ENCODE measurements at regions not wholly inside any gene's neighbourhood (a gene's known extent, or its start where the extent isn't known, plus 50 kb on each side); places are given as distances from the start of the nearest gene placed in this dataset.

DNA sequence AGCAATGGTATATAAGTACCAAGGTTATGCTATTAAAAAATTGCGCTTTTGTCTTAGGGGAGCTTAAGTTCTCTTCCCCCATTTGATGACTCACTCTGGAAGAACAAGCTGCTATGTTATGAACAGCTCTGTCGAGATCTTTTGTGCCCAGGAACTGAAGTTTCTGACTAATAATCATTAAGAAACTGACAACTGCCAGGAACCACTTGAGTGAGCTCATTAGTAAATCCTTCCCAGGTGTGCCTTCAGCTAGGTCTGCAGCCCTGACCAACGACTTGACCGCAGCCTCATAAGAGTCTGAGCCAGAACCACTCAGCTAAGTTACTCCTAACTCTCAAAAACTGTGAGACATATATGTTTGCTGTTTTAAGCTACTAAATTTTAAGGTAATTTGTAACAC is 147.8 kb downstream of the SLITRK6 start:
- Mint-ChIP-seq H3K4me3 (no peak overlapping the region), H3K36me3 (no peaks in the 10 kb centered on the region), H3K9me3 (no peaks in the 10 kb centered on the region), H3K27ac (no peak overlapping the region), H3K27me3 (no peaks in the 10 kb centered on the region), H3K4me1 (no peaks in the 10 kb centered on the region)
- no peak for DNase-seq

DNA sequence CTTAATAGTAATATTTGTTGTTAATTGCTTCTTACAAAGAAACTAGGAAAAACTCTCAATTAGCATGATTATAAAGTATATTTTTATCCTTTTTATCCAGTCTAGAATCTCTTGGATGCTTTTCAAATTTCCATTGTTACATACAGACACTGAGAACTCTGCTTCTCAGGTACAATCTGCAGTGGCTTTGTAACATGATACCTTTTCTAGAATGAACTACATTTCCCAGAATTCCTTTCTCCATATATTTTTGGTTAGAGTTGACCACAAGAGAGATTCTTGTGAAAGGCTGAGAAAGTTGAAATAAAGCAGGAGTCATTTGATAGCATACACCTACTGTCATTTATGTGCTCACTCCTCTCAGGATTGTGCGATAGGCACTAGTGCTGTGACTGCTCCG is 148.6 kb downstream of the SLITRK6 start:
- Mint-ChIP-seq H3K27ac (no peak overlapping the region), H3K4me3 (no peak overlapping the region)
- DNase-seq, result no peak

DNA sequence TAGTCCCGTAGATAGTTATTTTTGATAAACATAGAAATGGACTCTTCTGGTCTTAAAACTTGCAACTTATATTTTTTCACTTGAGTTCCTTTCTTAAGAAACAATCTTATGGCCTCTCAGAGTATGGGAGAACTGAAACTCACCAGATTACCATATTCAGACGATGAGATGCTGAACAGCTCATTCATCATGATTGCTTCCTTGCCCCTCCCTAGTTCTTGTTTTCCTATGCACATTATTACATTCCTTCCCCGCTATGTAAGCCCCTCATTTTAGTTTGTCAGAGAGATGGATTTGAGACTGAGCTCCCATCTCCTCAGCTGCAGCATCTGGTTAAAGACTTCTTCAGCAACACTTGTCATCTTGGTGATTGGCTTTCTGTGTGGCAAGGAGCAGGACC is 158.5 kb downstream of the SLITRK6 start:
- Mint-ChIP-seq H3K27ac (no peak overlapping the region), H3K9me3 (no peaks in the 10 kb centered on the region)

More for the DNA sequence above, 148.6 kb downstream of the SLITRK6 start:
- no peaks in the 10 kb centered on the region for H3K4me1 Mint-ChIP-seq
- H3K27me3 Mint-ChIP-seq, result no peaks in the 10 kb centered on the region
- no peaks in the 10 kb centered on the region for H3K9me3 Mint-ChIP-seq
- H3K36me3 Mint-ChIP-seq, result no peaks in the 10 kb centered on the region

GRCh38 chr13:85638815-85639393 is 160.3 kb downstream of the SLITRK6 start:
- Mint-ChIP-seq H3K36me3 (no peaks in the 10 kb centered on the region), H3K27ac (no peak overlapping the region), H3K27me3 (no peaks in the 10 kb centered on the region), H3K9me3 (no peaks in the 10 kb centered on the region), H3K4me3 (no peak overlapping the region), H3K4me1 (no peaks in the 10 kb centered on the region)
- no peak for DNase-seq

More for the DNA sequence above, 158.5 kb downstream of the SLITRK6 start:
- DNase-seq, result no peak
- no peaks in the 10 kb centered on the region for H3K36me3 Mint-ChIP-seq
- H3K4me3 Mint-ChIP-seq, result no peak overlapping the region
- H3K27me3 Mint-ChIP-seq, result no peaks in the 10 kb centered on the region
- H3K4me1 Mint-ChIP-seq, result no peaks in the 10 kb centered on the region

GRCh38 chr13:85638265-85638664 is 161.0 kb downstream of the SLITRK6 start:
- Mint-ChIP-seq H3K27me3 (no peaks in the 10 kb centered on the region), H3K4me1 (no peaks in the 10 kb centered on the region), H3K4me3 (no peak overlapping the region), H3K9me3 (no peaks in the 10 kb centered on the region), H3K27ac (no peak overlapping the region), H3K36me3 (no peaks in the 10 kb centered on the region)
- no peak for DNase-seq

DNA sequence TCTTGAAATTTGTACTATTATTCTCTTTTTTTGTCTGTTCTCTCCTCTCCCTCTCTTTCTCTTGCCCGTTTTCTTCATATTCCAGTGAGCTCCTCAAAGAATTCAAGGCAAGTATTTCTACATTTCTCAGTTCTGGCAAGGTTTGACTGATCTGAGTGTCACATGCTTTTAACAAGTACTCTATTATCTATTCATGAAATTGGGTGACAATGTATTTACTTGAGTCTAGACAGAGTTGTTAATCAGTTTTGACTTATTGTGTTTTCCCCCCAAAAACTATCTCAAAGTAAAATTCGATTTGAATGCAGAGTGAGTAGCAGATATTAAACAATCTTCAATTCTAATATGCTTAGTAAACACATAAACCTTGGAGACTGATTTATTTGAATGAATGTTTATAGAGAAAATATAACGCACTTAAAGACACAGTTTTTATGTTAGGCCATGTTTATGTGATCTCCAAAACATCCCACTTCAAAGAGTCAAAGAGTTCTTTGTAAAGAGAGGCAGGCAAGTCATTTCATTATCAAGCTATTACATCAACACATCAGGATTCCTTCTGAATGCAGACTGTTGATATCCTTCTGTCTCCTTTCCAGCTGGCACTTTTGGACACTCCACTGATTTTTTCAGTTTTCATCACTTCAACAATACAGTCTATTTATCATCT is 166.6 kb downstream of the SLITRK6 start:
- Mint-ChIP-seq H3K4me1 (no peaks in the 10 kb centered on the region), H3K4me3 (no peak overlapping the region), H3K9me3 (no peaks in the 10 kb centered on the region), H3K27me3 (no peaks in the 10 kb centered on the region), H3K27ac (no peak overlapping the region), H3K36me3 (no peaks in the 10 kb centered on the region)
- no peak for DNase-seq

GRCh38 chr13:85631801-85632200 is 167.4 kb downstream of the SLITRK6 start:
- Mint-ChIP-seq H3K27me3 (no peaks in the 10 kb centered on the region), H3K4me1 (no peaks in the 10 kb centered on the region), H3K36me3 (no peaks in the 10 kb centered on the region), H3K9me3 (no peaks in the 10 kb centered on the region), H3K27ac (no peak overlapping the region), H3K4me3 (no peak overlapping the region)
- no peak for DNase-seq

DNA sequence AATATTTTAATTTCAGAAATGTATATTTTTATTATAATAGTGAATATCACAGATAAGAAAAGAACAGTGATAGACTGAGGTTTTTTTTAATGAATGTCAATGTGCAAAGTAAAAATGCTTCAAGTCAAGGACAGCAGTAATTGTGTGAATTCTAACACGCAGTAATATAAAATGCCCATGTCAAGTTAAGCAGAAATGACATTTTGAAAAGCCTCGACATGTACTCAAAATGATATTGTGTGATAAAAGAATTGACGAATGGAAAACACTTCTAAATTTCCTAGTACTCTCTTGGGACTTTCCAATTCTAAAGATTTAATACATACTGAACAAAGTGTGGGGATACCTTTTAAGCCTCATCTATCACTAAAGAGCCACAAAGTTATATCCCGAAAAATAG is 172.6 kb downstream of the SLITRK6 start:
- DNase-seq, result no peak
- H3K36me3 Mint-ChIP-seq, result no peaks in the 10 kb centered on the region
- H3K9me3 Mint-ChIP-seq, result no peaks in the 10 kb centered on the region
- H3K27me3 Mint-ChIP-seq, result no peaks in the 10 kb centered on the region
- H3K27ac Mint-ChIP-seq, result no peak overlapping the region
- H3K4me3 Mint-ChIP-seq, result no peak overlapping the region
- no peaks in the 10 kb centered on the region for H3K4me1 Mint-ChIP-seq

- Mint-ChIP-seq H3K27me3 (no peaks in the 10 kb centered on the region), H3K9me3 (peaks cover 5% of the 10 kb centered on the region), H3K4me3 (no peak overlapping the region), H3K36me3 (no peaks in the 10 kb centered on the region), H3K27ac (no peak overlapping the region), H3K4me1 (no peaks in the 10 kb centered on the region)
- DNase-seq, result no peak
Measured at GRCh38 chr13:85619321-85619720, 179.9 kb downstream of the SLITRK6 start.

- no peak for DNase-seq
- Mint-ChIP-seq H3K4me1 (no peaks in the 10 kb centered on the region), H3K9me3 (peaks cover 5% of the 10 kb centered on the region), H3K27ac (no peak overlapping the region), H3K4me3 (no peak overlapping the region), H3K36me3 (no peaks in the 10 kb centered on the region), H3K27me3 (no peaks in the 10 kb centered on the region)
Measured at GRCh38 chr13:85618521-85618920, 180.7 kb downstream of the SLITRK6 start.

- no peak for DNase-seq
- Mint-ChIP-seq H3K9me3 (peaks cover 5% of the 10 kb centered on the region), H3K4me1 (no peaks in the 10 kb centered on the region), H3K36me3 (no peaks in the 10 kb centered on the region), H3K27ac (no peak overlapping the region), H3K27me3 (no peaks in the 10 kb centered on the region), H3K4me3 (no peak overlapping the region)
Measured at GRCh38 chr13:85616275-85616674, 182.9 kb downstream of the SLITRK6 start.

DNA sequence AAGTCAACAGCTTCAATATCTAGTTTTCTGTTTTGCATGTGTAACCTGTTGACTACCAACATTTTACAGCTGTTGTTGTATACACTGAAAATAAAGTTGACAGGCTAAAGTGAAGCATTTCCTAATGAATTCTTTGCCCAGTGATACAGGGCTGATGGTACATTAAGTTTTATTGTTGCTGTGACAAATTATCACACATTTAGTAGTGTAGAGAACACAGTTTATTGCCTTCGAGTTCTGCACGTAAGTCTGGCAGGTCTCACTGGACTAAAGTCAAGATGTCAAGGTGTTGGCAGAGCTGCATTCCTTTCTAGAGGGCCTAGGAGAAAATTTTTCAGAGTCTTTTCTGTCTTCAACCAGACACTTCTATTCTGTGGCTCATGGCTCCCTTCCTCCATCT is 184.2 kb downstream of the SLITRK6 start:
- no peak overlapping the region for H3K27ac Mint-ChIP-seq
- no peaks in the 10 kb centered on the region for H3K27me3 Mint-ChIP-seq
- H3K9me3 Mint-ChIP-seq, result peaks cover 5% of the 10 kb centered on the region
- H3K4me3 Mint-ChIP-seq, result no peak overlapping the region
- no peaks in the 10 kb centered on the region for H3K4me1 Mint-ChIP-seq
- H3K36me3 Mint-ChIP-seq, result no peaks in the 10 kb centered on the region
- DNase-seq, result no peak

DNA sequence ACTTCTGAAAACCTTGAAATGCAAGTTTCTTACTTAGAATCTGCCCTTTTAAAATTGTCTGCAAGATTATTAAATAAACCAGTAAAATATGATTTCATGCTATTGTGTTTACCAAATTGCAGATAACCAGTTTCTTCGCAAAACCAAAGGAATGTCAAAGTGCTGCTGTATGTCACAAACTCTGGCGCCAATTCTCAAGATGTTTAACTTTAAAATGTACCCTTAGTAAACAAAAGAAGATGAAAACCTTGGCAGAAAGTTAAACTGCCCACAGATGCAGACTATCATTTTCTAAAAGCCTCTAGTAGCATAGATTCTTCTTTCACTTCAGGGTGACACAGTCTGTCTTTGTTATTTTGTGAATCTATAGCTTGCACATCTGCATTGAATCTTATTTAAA is 189.2 kb downstream of the SLITRK6 start:
- no peaks in the 10 kb centered on the region for H3K27me3 Mint-ChIP-seq
- no peaks in the 10 kb centered on the region for H3K4me1 Mint-ChIP-seq
- no peak overlapping the region for H3K27ac Mint-ChIP-seq
- no peaks in the 10 kb centered on the region for H3K36me3 Mint-ChIP-seq
- H3K4me3 Mint-ChIP-seq, result no peak overlapping the region
- no peaks in the 10 kb centered on the region for H3K9me3 Mint-ChIP-seq
- no peak for DNase-seq

DNA sequence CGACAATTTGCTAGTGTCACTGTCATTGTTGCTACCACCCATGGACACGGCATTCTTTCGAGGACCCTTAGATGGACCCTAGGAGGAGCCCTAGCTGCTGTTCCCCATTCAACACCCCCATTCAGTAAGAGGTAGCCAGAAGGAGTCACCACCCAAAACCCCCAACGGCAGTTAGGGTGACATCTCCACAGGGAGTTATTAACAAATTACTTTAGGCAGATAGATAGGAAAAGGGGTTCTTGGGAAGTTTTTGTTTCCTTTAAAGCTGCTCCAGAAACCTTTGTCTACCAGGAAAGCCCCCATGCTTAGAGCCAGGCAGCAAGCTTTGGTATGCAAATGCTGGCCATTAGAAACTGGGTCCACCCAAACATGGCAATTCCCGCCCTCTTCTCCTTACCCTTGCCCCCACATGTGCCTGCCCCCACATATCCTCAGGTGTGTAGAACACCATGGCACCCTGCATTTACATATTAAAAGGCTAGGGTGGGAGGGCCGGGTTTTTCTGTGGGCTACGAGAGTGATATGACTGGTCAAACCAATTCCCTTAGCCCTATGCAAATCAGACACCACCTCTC is 190.9 kb downstream of the SLITRK6 start:
- Mint-ChIP-seq H3K4me3 (no peak overlapping the region), H3K4me1 (no peaks in the 10 kb centered on the region), H3K27ac (no peak overlapping the region), H3K9me3 (no peaks in the 10 kb centered on the region), H3K27me3 (no peaks in the 10 kb centered on the region), H3K36me3 (no peaks in the 10 kb centered on the region)
- DNase-seq, result no peak

DNA sequence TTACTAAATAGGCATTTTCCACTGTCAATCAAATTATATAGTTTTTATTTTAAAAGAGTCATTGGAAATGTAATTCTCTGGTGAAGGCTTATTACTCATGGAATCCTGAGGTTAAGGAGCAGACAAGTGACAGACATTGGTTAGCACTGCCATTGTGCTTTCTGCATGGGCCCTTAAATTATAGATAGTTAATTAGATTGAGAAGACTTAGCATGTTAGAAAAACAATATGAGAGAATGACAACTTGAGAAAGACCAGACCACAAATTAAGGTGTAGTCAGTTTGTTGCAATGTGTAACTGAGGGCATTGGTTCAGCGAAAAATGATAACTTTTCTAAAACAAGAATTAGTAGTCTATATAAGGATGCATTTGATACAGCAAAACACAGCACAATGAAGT is 195.5 kb downstream of the SLITRK6 start:
- no peak for DNase-seq
- Mint-ChIP-seq H3K9me3 (peaks cover 1% of the 10 kb centered on the region), H3K4me1 (no peaks in the 10 kb centered on the region), H3K4me3 (no peak overlapping the region), H3K27ac (no peak overlapping the region), H3K27me3 (no peaks in the 10 kb centered on the region), H3K36me3 (no peaks in the 10 kb centered on the region)

GRCh38 chr13:85601526-85601925 is 197.7 kb downstream of the SLITRK6 start:
- H3K27me3 Mint-ChIP-seq, result no peaks in the 10 kb centered on the region

More at GRCh38 chr13:85601526-85601925, 197.7 kb downstream of the SLITRK6 start:
- no peak overlapping the region for H3K27ac Mint-ChIP-seq
- no peaks in the 10 kb centered on the region for H3K4me1 Mint-ChIP-seq
- no peaks in the 10 kb centered on the region for H3K36me3 Mint-ChIP-seq
- no peak for DNase-seq
- peaks cover 1% of the 10 kb centered on the region for H3K9me3 Mint-ChIP-seq
- no peak overlapping the region for H3K4me3 Mint-ChIP-seq

Data from activated naive CD8-positive, alpha-beta T cell treated with anti-CD3 and anti-CD28 coated beads for 36 hours (primary cell).